Activated CD4-positive, CD25-positive, alpha-beta regulatory T cell (primary cell): ENCODE measurements at regions not wholly inside any gene's neighbourhood (a gene's known extent, or its start where the extent isn't known, plus 50 kb on each side); places are given as distances from the start of the nearest gene placed in this dataset.
"Not testable (repeated sequence)": the region's sequence is repeated elsewhere in the genome, so short reads cannot be mapped to it uniquely, and the experiment has no call there.

ENCODE experiments used
- DNase-seq, 4 experiments: peaks; one replicate each; lab custom pipeline; 2025; lab: John Stamatoyannopoulos, UW

DNA sequence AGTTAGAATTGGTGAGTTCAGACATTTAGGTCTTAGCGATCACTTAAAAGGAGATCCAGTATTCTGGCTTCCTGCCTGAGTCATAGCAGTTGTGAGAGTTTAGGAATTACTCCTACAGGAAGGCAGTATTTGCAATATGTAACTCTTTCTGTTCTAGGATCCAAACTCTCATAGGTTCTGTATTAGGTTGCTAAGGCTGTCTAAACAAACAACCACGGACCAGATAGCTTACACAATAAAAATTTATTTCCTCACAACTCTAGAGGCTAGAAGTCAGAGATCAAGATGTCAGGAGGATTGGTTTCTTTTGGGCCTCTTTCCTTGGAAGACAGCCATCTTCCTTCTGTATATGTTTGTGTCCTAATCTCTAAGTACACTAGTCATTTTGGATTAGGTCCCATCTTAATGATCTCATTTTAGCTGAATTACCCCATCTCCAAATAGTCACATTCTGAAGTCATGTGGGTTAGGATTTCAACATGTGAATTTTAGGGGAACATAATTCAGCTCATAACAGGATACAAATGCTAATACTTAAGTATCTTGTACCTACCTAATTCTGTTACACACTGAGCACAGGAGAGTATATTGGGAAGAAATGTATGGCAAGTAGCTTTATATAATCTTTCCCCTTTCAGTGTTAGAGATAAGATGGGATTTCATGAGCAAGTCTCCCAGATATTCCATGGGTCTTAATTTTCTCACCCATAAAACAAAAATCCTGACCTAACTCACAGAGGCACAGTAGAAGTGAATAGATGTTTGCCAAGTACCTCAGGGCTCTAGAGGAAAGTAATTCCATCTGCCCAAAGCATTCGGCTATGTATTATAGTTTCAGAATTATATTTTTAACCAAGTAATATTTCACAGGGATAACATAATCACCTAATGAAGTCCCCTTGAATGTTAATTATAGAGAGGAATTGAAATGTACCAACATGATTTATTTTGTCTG, 144.4 kb downstream of the PTBP2 start:
- no peak for DNase-seq

- no peak for DNase-seq
Measured at GRCh38 chr1:96872757-96873156, 151.2 kb downstream of the PTBP2 start.

DNA sequence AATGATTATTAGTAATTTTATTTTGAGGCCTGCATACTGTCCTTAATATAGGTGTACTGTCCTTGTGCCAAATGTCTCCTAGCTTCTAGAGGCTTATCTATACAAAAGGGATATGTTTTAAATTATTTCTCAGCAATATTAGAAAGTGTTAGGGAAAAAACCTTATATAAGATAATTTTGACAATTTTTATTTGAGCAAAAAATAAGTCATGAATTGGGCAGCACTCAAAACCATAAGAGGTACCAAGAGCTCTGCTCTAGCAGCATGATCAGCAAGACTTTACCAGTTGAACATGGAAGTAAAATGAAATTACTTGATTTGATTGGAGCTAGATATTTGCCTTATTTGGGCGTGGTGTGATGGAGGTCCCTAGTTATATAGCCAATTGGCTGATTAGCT, 157.1 kb downstream of the PTBP2 start:
- no peak for DNase-seq

DNA sequence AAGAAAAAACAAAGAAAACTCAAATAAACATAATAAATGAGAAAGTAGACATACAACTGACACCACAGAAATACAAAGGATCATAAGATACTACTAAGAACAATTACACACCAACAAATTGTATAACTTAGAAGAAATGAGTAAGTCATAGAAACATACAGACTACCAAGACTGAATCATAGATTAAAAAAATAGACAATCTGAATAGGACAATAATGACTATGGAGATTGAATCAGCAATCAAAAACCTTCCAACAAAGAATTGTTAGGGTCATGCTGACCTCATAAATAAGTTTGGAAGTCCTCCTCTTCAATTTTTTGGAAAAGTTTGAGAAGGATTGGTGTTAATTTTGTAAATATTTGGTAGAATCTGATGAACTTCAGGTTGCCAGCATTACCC, 159.0 kb downstream of the PTBP2 start:
- DNase-seq = no peak

DNA sequence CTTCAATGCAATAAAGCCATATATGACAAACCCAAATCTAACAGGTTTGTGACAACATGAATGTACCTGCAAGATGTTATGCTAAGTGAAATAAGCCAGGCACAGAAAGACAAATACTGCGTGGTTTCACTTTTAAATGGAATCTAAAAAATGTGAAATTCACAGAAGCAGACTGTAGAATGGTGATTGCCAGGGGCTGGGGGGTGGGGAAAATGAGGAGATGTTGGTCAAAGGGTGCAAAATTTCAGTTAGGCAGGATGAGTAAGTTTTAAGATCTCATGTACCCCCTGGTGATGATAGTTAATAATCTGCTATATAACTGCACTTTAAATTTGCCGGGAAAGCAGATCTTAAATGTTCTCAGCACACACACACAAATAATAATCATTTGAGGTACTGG, 160.5 kb downstream of the PTBP2 start:
- DNase-seq = no peak

- no peak for DNase-seq
Measured at GRCh38 chr1:96886474-96886873, 164.9 kb downstream of the PTBP2 start.

DNA sequence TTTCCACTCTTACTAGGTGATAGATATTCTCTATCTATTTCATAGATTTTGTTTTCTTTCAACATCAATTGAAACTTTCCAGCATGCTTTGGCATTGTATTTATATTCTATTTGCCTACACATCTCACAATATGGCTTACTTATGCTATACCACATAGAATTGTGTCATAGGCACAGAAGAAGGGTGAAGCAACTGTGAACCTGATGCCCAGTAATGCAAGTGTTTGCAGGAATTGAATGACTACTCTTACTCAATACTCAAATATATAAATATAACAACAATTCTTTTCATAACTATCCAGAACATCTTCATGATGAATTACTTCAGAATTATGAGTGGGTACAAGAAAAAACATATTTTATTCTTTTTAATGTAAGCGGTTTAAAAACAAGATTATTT, 165.9 kb downstream of the PTBP2 start:
- DNase-seq = no peak

GRCh38 chr1:96901783-96902363, 180.3 kb downstream of the PTBP2 start:
- DNase-seq = no peak

GRCh38 chr1:96912248-96912647, 190.7 kb downstream of the PTBP2 start:
- no peak for DNase-seq

GRCh38 chr1:96915701-96916100, 194.1 kb downstream of the PTBP2 start:
- DNase-seq = not testable (repeated sequence)

DNA sequence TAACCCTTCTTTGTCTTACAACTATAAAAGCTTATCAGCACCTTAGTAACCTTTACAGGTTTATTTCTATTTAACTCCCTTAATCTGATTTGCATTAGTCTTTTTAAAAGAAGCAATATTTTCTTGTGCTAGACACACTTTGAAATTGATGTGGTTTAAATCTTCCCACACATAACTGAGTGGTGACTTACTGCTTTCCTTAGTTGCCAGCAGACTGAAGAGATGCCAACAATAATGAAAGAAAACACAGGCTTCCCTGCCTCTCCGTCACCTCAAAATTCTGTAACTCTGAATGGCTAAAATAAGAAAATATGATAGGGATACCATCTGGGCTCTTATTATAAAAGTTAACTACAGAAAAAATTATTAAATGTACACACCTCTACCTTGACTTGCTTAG, 196.8 kb downstream of the PTBP2 start:
- DNase-seq = no peak

- DNase-seq = no peak
Measured at GRCh38 chr1:96922181-96922580, 200.6 kb downstream of the PTBP2 start.

- no peak for DNase-seq
Measured at GRCh38 chr1:96923753-96924152, 202.2 kb downstream of the PTBP2 start.

GRCh38 chr1:96926176-96926575, 204.6 kb downstream of the PTBP2 start:
- DNase-seq = no peak

- DNase-seq = no peak
Measured at GRCh38 chr1:96927125-96927524, 205.5 kb downstream of the PTBP2 start.

DNA sequence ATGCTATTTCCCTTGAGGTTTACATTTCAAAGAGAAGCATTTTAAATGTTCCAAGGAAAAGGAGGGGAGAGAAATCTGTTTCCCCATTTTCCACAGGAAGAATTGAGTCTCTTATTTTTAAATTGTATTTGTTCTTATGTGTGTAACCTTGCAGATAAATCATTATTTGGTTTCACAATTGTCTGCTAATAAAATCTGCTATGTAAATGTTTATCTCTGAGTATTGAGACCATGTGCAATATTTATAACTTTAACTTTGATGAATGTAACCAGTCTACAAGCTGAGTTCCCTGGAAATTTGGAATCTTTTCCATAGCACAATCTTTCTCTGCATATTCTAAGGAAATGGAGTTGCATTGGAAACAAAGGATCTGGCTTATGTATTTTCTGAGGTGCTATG, 209.6 kb downstream of the PTBP2 start:
- no peak for DNase-seq

DNA sequence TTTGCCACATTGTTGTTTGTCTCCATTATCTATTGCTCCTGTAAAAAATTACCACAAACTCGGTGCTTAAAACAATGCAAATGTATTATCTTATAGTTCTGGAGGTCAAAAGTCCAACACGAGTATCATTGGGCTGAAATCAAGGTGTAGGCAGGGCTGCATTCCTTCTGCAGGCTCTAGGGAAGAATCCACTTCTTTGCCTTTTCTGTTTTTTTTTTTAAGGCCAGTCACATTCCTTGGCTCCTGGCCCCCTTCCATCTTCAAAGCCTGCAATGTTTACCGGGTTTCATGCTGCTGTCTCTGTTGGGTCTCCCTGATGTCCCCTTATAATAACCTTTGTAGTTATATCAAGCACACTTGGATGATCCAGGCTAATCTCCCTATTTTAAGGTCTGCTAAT, 212.7 kb downstream of the PTBP2 start:
- DNase-seq = no peak

GRCh38 chr1:96944432-96945092, 223.0 kb downstream of the PTBP2 start:
- no peak for DNase-seq

DNA sequence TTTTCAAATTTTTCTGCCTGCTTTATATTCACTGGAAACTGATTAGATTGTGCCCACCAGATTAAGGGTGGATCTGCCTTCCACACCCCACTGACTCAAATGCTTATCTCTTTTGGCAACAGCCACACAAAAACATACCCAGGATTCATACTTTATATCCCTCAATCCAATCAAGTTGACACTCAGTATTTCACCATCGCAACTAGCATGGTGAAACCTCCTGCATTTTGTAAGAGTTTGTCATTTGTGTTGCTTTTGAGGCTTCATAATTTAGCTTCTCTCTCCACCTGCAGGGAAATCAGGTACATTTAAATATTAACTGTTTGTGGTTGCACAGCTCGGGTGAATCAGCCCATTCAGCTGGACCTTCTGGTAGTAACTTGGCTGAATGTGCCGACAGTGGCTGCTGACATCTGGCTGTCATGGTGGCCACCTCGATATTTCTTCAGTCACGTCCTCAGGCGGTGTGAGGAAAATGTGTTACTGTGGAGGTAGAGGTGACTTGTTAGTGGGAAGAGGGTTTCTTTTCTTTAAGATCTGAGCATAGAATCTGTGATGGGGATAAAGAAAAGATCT, 224.0 kb downstream of the PTBP2 start:
- no peak for DNase-seq

DNA sequence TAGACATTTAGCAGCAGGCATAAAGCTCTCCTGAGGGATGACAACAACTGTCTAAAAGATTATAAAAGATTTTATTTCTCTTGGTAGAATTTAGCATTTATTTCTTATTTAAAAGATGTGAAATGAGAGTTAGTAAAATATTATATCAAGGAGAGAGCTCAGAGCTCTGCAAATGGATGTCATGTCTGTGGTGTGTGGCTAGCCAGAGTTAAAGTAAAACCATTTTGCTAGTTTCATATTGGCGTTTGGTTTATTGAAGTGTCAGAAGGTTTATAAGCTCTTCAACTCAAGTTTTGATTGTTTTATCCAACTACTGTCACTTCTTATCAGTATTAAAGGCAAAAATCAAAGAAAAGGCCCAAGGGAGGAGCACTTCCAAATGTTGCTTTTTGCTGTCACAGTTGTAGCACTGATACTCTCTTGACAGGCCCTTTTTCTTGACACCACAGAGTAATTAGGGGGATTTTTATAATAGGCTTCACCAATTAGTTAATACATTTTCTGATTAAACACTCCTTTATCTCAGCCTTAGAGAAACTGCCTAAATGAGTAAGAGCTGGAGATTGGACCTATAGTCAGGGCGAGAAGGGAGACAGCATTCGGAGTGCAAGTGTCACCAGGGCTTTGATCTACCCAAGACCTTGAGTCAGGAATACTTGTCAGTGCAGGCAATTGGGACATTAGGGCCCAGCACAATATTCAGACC, 233.9 kb downstream of the PTBP2 start:
- DNase-seq = no peak

- DNase-seq = no peak
Measured at GRCh38 chr1:96962216-96962615, 240.6 kb downstream of the PTBP2 start.

- no peak for DNase-seq
Measured at GRCh38 chr1:96962751-96963211, 241.2 kb downstream of the PTBP2 start.
